ENCODE measurements at regions not wholly inside any gene's neighbourhood (a gene's known extent, or its start where the extent isn't known, plus 50 kb on each side); places are given as distances from the start of the nearest gene placed in this dataset.

DNA sequence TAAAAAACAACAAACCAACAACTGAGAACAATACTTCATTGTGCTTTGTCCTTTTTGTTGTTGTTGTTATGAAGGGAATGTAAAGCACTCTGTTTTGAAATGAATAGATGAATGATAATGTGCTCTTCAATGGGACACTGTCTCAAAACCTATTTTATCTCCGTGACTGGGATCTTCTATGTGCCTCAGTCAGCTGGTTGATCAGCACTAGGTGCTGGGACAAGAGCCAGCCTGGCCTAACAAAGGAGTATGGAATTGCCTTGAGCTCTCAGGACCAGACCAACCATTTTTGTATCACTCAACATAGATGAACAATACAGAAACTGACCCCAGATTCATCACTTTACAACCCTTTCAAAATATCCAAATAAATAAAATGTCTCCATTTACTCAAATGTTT, 440.2 kb downstream of the KCNJ2 start:
- Histone ChIP-seq H3K4me3 (ENCODE audit: low read depth, low read length, poor library complexity, severe bottlenecking) (no peak overlapping the region), H3K9me3 (ENCODE audit: low read depth, low read length, poor library complexity, severe bottlenecking) (no peaks in the 10 kb centered on the region), H3K36me3 (ENCODE audit: insufficient read depth, low read length, poor library complexity, severe bottlenecking) (no peaks in the 10 kb centered on the region), H3K27ac (ENCODE audit: low read depth, low read length, poor library complexity, severe bottlenecking) (no peak overlapping the region), H3K4me1 (ENCODE audit: insufficient read depth, low read length, poor library complexity, severe bottlenecking) (no peaks in the 10 kb centered on the region), H3K27me3 (replicated peaks; ENCODE audit: insufficient read depth, low read depth, low read length, poor library complexity) (no peaks in the 10 kb centered on the region)
- no TSS peak for BruUV-seq (replicated peaks)
- intact Hi-C loops (cut with micrococcal nuclease; ENCODE audit: unreplicated experiment) = no loop called here
- TF ChIP-seq, protein P1, sequence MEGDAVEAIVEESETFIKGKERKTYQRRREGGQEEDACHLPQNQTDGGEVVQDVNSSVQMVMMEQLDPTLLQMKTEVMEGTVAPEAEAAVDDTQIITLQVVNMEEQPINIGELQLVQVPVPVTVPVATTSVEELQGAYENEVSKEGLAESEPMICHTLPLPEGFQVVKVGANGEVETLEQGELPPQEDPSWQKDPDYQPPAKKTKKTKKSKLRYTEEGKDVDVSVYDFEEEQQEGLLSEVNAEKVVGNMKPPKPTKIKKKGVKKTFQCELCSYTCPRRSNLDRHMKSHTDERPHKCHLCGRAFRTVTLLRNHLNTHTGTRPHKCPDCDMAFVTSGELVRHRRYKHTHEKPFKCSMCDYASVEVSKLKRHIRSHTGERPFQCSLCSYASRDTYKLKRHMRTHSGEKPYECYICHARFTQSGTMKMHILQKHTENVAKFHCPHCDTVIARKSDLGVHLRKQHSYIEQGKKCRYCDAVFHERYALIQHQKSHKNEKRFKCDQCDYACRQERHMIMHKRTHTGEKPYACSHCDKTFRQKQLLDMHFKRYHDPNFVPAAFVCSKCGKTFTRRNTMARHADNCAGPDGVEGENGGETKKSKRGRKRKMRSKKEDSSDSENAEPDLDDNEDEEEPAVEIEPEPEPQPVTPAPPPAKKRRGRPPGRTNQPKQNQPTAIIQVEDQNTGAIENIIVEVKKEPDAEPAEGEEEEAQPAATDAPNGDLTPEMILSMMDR (conservative IDR thresholded peaks at IDR 0.05; ENCODE audit: low read depth, low read length) = no peak
- TF ChIP-seq EZH2 (IDR thresholded peaks at IDR 0.05; ENCODE audit: borderline replicate concordance, low read depth, low read length, poor library complexity, severe bottlenecking) = no peak
- ChIA-PET POLR2A (ENCODE audit: low non-redundant PET) (no interaction called here), CTCF (no interaction called here)
- DNase-seq (ENCODE audit: low spot score) = no peak

DNA sequence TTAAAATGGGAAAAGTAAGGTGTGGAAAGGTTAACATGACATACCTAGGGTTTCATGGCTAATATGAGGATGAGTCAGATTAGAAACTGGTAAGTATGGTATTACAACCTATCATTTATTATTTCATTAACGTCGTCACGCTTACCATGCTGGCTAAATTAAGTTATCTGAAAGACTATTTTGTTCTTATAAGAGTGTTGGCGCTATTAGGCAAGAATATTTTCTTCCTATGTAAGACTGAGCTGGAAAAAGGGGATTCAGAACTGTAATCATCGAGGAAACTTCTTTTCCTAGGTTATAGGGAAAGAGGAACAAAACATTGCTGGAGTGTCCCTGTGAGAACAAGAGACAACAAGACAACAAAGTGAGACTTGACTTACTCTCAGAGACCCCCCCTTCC, 440.8 kb downstream of the KCNJ2 start:
- CTCF ChIA-PET = no interaction called here
- Histone ChIP-seq H3K27ac (ENCODE audit: low read depth, low read length, poor library complexity, severe bottlenecking) (no peak overlapping the region), H3K9me3 (ENCODE audit: low read depth, low read length, poor library complexity, severe bottlenecking) (no peaks in the 10 kb centered on the region), H3K27me3 (replicated peaks; ENCODE audit: insufficient read depth, low read depth, low read length, poor library complexity) (no peaks in the 10 kb centered on the region), H3K4me1 (ENCODE audit: insufficient read depth, low read length, poor library complexity, severe bottlenecking) (no peaks in the 10 kb centered on the region), H3K4me3 (ENCODE audit: low read depth, low read length, poor library complexity, severe bottlenecking) (no peak overlapping the region), H3K36me3 (ENCODE audit: insufficient read depth, low read length, poor library complexity, severe bottlenecking) (no peaks in the 10 kb centered on the region)
- no peak for TF ChIP-seq EZH2 (IDR thresholded peaks at IDR 0.05; ENCODE audit: borderline replicate concordance, low read depth, low read length, poor library complexity, severe bottlenecking)
- TF ChIP-seq, protein P1 (conservative IDR thresholded peaks at IDR 0.05; ENCODE audit: low read depth, low read length) = no peak
- BruUV-seq (replicated peaks) = no TSS peak
- no peak for DNase-seq (ENCODE audit: low spot score)
- POLR2A ChIA-PET (ENCODE audit: low non-redundant PET) = no interaction called here
- intact Hi-C loops (cut with micrococcal nuclease; ENCODE audit: unreplicated experiment) = no loop called here

DNA sequence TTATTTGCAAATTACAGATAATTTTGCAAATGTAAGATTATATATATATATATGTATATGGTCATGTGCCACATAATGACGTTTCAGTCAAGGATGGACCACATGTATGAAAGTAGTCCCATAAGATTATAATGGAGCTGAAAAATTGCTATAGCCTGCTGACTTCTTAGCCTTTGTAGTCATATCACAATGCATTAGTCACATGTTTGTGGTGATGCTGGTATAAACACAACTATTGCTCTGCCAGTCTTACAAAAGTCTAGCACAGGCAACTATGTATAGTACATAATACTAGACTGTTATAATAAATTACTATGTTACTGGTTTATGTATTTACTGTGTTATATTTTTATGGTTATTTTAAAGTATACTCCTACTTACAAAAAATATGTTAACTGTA, 444.3 kb downstream of the KCNJ2 start:
- CTCF ChIA-PET = no interaction called here
- Histone ChIP-seq H3K4me1 (ENCODE audit: insufficient read depth, low read length, poor library complexity, severe bottlenecking) (no peaks in the 10 kb centered on the region), H3K27ac (ENCODE audit: low read depth, low read length, poor library complexity, severe bottlenecking) (no peak overlapping the region), H3K9me3 (ENCODE audit: low read depth, low read length, poor library complexity, severe bottlenecking) (no peaks in the 10 kb centered on the region), H3K4me3 (ENCODE audit: low read depth, low read length, poor library complexity, severe bottlenecking) (no peak overlapping the region), H3K36me3 (ENCODE audit: insufficient read depth, low read length, poor library complexity, severe bottlenecking) (no peaks in the 10 kb centered on the region), H3K27me3 (replicated peaks; ENCODE audit: insufficient read depth, low read depth, low read length, poor library complexity) (no peaks in the 10 kb centered on the region)
- POLR2A ChIA-PET (ENCODE audit: low non-redundant PET) = no interaction called here
- no TSS peak for BruUV-seq (replicated peaks)
- TF ChIP-seq, protein P1 (conservative IDR thresholded peaks at IDR 0.05; ENCODE audit: low read depth, low read length) = no peak
- TF ChIP-seq EZH2 (IDR thresholded peaks at IDR 0.05; ENCODE audit: borderline replicate concordance, low read depth, low read length, poor library complexity, severe bottlenecking) = no peak
- intact Hi-C loops (cut with micrococcal nuclease; ENCODE audit: unreplicated experiment) = no loop called here
- no peak for DNase-seq (ENCODE audit: low spot score)
